ENCODE measurements at regions not wholly inside any gene's neighbourhood (a gene's known extent, or its start where the extent isn't known, plus 50 kb on each side); places are given as distances from the start of the nearest gene placed in this dataset.

- TF ChIP-seq EZH2phosphoT487 (IDR thresholded peaks at IDR 0.05; ENCODE audit: borderline replicate concordance): no peak
- no peak for TF ChIP-seq CTCF (conservative IDR thresholded peaks at IDR 0.05; ENCODE audit: low read length)
Measured at GRCh38 chr6:44699851-44700250, 312.3 kb downstream of the CDC5L start.

Measured in Loucy (cell line).